C1 segment of cervical spinal cord (tissue), 14 donors: ENCODE measurements at regions not wholly inside any gene's neighbourhood (a gene's known extent, or its start where the extent isn't known, plus 50 kb on each side); places are given as distances from the start of the nearest gene placed in this dataset.
A peak's percentile ranks its signal among the peaks of the same experiment; 100 is the strongest.

Experiments
- DNase-seq, 14 donors: peaks; one replicate each; lab custom pipeline; 2025; lab: John Stamatoyannopoulos, UW

DNA sequence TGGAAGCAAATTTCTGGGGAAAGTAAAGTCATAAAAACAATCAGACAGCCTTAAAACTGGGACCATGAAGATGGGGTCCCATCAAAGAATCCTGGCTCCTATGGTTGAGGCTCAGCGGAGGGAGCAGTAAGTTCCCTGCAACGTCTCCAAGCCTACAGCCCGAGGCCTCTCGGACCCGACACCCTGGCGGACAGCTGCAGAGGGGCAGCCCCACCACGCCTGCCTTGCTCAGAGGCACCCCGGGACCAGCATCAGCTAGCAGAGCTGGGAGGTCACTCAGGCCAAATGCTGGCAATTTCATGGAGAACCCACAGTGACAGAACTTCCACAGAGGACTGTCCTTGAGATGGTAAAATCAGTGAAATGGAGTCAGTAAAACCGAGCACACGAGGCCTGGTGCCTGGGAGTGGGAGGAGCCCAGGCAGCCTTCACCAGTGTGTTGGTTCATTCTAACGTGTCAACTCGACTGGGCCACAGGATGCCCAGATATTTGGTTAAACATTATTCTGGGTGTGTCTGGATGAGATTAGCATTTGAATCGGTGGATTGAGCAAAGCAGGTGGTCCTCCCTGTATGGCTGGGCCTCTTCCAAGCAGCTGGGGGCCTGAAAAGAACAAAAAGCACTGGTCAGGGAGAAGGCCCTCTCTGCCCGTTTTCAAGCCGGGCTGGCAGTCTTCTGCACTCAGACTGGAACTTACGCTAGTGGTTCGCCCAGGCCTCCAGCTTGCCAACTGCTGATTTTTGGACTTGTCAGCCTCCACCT is 96.2 kb upstream of the INSIG1 start:
- no peak for DNase-seq

DNA sequence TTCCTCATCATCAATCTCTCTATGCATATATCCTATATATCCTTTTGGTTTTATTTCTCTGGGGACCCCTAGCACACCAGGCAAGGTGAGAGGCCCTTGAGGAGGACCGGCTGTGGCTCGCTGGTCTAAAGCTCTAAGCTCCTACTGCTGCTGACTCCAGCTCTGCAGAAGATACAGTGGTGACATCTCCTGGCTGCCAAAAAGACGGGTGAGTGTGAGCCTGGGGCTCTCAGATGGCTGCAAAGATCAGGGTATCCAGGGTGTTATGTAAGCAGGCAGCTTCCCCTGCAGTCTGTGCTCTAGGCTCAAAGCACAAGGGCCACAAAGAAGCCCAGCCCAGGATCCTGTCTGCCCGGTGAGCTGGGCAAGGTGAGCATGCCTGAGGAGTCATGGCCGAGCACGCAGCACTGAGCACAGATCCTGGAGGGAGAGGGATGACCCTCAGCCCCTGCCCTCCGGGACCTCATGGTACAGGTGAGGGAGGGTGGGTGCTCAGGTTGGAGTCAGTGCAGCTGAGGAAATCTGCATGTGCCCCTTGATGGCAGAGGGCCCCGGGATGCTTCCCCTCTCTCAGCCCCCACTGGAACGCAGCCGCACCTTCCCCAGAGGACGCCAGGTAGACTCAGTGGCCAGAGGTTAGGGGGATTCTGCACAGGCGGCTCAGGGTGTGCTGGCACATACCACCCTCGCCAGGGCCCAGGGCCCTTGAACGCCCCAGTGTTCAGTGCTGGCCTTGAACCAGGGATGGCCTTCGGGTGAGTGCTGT is 95.4 kb upstream of the INSIG1 start:
- no peak for DNase-seq

DNA sequence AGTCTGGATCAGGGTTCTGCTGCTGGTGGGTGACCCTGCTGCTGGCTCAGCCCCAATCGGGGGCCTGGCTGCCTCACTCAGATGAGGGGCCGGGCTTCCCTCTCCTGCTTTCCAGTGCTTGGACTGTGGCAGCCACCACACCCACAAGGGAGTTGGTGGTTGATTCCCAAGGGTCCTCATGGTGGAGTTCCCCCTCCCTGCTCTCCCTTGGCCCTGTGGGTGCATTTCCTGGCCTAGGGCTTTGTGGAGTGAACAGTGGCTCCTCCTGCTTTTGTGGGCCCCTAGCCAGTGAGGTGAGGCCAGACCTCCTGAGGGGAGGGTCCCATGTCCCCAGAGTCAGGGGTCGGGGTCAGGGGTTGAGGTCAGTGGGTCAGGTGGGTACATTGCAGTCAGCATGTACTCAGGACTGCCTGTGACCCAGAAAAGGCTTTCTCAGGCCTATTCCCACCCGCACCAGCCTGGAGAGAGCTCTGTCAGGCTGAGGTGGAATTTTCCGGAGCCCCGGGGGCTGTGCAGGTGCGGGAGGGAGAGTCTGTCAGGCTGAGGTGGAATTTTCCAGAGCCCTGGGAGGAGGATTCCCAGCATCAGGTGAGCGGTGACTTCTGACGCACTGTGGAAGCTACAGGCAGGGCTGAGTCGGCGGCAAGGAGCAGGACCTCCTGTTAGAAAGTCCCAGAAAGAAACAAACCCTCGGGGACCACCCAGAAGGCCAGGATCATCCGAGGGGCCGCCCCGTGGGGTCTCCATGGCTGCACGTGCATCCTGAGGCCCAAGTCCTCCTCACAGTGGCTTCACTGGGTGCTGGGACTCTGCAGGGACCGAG is 94.4 kb upstream of the INSIG1 start:
- DNase-seq: peak in 1 of 14 donors; percentile 60

DNA sequence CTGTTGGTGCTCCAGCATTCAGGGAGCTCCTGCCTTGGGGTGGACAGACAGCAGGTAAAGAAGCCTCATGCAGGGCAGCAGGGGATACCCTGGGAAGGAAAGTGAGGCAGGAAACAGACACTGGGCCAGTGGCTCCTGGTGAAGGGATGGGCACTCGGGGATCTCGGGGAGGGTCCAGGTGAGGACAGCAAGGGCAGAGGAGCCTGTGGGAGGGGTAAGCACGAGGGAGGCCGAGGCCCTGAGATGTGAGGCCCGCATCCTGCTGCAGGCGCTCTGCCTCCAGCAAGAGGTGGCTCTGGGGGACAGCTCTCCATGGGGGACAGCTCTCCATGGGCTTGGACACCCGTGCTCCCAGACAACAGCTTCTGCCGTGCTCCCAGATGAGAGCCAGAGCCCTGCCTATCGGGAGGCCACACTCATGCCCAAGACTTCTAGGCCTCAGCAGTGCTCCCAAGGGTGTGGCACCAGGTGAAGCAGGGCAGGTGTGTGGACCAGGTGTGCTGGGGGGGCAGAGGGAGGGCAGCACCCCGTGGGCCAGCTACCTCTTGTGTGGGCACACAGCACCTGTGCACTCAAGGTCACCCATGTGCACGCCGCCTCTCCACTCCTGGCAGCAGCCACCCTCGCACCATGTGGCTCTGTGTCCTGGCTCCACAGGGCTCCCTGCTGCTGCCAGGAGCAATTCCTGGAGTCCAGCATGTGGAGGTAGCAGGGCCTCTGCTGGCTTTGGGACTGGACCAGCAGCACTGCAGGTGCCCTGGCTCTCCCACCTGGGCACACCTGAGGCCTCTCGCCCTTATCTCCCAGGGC is 93.6 kb upstream of the INSIG1 start:
- DNase-seq: peak in 1 of 14 donors; percentile 23

DNA sequence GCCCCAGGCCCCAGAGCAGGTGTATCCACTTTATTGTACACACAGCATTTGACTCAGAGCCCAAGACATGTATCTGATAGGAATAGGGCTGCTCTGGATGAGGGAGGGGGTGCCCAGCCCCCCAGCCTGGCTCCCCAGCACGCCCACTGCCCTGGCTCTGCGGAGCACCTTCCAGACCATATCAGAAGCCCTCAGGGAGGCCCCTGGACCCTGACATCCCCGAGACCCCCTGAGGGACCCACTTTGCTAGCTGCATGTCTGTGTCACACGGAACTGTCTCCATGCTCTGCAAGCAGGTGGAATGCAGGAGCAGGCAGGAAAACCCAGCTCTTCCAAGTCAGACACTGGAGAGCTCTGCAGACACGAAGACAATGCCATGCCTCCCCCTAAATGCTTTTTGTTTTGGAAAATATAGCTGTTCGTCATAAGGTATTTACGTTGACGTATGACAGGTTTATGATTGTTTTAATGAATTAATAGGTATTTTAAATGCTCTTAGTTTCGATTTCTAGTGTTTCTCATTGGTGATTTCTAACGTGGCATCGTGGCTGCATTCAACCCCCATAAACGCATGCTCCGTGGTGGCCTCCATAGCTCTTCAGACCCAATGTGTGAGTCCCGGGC is 92.8 kb upstream of the INSIG1 start:
- DNase-seq: no peak

DNA sequence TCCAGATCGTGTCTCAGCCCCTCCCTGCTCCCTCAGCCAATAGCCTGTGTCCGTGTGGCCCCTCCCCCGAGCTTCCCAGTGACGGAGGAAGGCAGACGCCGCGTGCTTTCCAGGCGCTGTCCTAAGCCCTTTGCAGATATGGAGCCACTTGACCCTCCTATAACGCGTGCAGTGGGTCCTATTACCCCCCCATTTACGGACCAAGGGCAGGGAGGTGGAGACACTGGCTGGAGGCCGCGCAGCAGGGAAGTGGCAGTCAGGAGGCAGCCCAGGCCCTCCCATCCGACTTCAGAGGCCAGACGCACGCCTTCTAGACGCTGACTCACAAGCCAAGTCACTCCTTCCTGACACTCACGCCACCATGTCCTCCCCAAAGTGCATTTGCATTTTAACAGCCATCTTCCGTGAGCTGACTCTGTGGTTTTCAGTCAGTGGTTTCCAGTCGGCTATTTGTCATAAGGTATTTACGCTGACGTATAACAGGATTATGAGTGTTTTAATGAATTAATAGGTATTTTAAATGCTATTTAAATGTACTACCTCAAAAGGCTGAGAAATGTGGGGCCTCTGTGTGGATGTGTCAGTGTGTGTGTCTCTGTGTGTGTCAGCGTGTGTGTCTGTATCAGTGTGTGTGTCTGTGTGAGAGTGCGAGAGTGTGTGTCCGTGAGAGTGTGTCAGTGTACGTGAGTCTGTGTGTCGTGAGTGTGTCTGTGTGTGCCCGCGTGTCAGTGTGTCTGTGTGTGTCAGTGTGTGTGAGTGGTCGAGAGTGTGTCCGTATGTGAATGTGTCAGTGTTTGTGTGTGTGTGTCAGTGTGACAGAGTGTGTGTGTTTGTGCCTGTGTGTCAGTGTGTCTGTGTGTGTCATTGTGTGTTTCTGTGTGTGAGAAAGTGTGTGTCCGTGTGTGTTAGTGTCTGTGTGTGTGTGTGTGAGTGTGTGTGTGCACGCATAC is 92.0 kb upstream of the INSIG1 start:
- peak in 9 of 14 donors; percentile 13 to 69 (median 33) for DNase-seq

DNA sequence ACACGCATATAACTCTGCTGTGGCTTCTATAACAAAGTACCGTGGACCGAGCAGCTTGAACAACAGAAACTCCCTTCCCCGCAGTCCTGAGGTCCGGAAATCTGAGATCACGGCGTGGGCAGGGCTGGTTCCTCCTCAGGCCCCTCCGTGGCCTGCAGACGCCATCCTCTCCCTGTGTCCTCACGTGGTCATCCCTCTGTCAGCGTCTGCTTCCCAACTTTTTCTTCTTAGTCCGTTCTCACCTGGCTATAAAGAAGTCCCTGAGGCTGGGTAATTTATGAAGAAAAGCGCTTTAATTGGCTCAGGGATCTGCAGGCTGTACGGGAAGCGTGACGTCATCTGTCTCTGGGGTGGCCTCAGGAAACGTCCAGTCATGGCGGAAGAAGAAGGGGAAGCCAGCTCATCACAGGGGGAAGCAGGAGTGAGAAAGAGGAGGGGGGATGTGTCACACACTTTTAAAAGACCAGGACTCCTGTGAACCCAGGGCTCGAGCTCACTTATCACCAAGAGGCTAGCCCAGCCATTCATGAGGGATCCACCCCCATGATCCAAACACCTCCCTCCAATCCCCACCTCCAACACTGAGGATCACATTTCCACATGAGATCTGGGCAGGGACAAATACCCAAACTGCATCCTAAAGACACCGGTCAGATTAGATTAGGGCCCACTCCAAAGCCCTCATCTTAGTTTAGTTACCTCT is 91.2 kb upstream of the INSIG1 start:
- DNase-seq: peak in 9 of 14 donors; percentile 10 to 62 (median 40)

DNA sequence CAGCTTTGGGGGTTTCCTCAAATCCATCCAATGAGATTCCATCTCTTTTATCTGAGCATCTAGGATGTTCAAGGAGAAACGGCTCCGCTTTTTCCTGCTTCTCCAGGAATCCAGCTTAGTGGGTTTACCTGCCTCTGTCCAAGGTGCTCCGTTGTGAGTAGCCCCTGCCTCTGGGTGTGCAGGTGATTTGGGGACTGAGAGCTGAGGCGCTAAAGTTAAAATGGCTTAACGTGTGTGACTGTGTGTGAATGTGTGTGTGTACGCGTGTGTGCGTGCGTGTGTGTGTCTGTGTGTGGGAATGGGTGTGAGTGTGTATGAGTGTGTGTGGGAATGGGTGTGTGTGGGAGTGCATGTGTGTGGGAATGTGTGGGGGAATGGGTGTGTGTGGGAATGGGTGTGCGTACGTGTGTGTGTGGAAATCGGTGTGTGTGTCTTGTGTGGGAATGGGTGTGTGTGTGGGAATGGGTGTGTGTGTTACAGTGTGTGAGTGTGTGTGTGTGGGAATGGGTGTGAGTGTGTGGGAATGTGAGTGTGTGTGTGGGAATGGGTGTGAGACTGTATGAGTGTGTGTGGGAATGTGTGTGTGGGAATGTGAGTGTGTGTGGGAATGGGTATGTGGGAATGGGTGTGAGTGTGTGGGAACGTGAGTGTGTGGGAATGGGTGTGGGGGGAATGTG is 90.2 kb upstream of the INSIG1 start:
- no peak for DNase-seq

DNA sequence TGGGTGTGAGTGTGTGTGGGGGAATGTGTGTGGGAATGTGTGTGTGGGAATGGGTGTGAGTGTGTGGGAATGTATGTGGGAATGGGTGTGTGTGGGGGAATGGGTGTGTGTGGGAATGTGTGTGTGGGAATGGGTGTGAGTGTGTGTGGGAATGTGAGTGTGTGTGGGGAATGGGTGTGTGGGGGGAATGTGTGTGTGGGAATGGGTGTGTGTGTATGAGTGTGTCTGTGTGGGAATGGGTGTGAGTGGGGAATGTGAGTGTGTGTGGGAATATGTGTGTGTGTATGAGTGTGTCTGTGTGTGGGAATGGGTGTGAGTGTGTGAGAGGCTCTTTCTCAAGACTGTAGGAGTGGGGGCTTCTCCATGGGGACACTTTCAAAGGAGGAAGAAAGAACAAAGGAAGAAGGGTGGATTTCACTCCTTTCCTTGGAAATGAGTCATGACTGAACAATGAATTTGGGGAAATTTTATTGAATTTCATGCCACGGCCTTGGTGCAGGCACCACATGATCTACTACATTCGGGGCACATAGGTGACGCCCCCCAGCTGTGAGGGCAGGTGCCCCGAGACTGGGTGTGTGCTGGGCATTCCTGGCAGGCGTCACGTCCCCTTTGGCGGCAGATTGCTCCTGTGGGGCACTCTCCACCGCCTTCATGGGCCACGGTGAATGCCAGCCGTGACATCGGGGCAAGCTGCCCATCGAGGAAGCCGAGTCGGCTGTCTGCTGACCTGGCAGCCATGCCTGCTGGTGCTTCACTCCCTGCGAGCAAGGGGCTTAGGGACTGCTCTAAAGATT is 88.8 kb upstream of the INSIG1 start:
- DNase-seq: no peak

DNA sequence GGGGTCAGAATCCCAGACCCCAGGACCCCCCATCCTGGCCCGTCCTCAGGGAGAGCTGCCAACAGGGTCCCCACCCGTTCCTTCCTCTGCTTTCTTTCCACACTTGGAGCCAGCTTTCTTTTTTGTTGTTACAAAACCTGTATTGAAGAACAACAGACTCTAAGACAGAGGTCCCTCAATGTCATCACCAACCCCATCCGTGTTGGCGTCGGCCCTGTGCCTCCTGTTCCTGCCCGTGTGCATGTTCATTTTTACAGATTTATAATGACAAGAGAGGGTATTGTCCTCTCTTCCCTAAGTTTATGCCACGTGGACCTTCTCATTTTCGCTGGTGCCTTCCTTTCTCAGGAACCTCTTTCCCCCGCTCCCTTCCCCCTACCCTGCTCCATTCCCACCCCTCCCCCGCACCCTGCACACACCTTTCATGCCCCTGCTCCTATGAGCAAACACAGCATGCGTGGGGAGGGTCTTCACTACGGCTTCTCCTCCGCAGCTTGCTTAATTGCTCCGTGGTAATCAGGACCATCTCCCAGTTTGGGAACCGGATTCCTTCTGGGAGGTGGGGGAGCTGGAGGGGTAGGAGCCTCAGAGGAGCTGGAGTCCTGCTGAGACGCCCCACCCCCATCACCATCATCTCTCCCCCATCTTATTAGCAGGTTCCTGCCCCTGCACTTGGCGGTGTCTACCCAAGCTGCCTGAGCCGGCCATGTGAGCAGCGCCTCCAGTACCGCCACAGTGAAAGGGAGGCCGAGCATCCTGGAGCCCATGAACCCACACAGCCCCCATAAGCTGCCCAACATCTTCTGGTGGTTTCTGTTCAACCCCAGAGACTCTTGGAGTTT is 88.0 kb upstream of the INSIG1 start:
- DNase-seq: no peak

DNA sequence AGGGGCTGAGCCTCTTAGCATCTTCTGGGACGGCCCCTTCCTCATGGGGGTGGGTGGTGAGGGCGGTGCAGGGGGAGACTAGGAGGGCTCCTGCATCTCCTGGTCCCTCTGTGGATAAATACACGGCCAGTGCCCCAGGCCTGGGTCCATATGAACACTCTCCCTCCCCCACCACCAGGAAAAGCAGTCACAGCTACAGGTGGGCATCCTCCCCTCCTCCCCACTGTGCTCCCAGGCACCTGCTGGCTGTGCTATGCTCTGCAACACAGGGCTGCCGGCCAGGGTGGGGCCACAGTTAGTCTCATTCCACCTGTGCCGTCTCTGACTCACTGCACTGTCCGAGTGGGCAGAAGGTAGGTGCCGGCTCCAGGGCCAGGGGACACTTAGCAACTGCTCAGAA is 87.3 kb upstream of the INSIG1 start:
- no peak for DNase-seq

DNA sequence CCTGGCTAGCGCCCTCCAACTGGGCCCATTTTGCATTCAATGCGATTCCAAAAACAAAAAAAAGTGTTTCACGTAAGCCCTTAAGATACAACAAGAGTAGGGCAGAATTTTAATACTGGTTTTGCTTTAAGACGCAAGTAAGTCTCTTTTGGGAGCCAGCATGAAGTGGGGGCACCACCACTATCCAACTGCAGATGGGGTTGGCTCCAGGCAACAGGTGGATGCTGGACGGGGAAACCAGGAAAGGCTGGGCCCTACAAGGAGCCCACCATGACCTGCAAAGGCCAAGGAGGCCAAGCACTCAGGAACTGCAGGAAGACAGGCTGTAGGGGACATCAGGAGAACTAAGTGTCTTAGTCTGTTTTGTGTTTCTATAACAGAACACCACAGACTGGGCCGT is 86.5 kb upstream of the INSIG1 start:
- no peak for DNase-seq

DNA sequence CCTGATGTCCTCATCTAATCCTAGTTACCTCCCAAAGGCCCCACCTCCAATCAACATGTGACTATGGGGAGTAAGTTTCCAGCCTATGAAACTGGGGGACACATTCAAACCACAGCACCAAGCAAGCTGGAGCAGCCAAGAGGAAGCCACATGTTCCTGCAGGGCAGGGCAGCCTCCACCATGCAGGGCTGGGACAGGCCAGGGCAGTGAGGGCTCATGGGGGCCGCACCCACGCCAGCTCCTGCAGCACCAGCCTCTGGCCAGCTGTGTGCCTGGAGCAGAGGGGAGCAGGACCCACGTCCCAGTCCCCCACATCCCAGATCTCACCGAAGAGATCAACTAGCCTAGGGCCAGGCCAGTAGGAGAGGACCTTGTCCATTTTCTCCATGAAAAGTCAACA is 85.9 kb upstream of the INSIG1 start:
- no peak for DNase-seq

DNA sequence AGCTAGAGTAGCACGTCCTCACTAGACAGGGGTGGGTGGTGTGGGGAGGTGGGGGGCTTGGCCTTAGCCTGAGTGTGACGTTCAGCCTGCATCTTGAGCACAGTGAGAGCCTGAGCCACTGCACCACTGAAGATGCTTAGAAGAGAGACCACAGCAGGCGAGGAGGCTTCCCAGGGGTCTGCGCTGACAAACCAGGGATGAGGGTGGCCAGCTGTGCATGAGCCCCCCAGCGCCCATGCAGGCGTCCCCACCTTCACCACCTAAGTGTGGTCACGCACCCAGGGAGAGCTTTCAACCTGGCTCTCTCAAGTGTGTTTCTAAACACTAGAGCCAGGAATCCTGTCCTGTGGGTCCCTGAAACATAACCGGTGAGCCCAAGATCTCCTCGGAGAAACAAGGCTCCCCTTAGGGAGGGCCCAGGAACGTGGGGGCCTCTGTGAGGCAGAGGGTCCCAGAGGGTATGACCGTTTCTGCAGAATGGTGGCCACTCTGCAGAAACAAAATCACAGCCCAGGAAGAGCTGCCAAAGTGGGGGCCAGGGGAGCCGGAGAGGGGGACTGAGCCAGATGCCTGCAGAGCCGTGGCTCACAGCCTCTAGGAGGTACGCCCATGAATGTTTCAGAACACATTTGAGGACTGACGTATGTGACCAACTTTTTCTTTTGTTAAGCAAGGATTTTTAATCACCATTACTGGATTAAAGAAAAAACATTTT is 85.2 kb upstream of the INSIG1 start:
- DNase-seq: no peak

DNA sequence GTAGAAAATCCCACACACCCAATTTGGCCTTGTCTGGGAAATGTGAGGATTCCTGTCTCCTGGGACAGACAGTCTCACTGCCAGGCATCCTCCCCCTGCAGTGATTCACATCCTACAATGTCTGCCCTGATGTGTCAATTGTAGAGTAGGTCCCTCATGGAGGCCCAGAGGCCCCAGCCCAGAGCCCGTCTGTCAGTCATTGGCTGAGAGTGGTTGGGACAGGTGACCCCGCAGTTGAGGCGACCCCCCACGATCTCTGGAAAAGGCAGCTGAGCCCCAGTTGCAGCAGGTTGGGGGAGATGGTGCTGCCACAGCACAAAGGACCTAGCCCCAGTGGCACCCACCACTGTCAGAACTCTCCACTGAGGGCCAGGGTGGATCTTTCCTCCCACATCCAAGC is 84.3 kb upstream of the INSIG1 start:
- DNase-seq: no peak
